Suprapubic skin (tissue), 3 donors: ENCODE measurements at regions not wholly inside any gene's neighbourhood (a gene's known extent, or its start where the extent isn't known, plus 50 kb on each side); places are given as distances from the start of the nearest gene placed in this dataset.

Experiments
- CTCF ChIP-seq, 2 donors: fragments of 200-600 bp in 1 of 2; fragments of 450-650 bp in 1 of 2; sonication (generic) in 1 of 2; IDR thresholded peaks; one replicate each; pipeline ENCODE4 v1.5.1; 2016 to 2019; ENCODE audit warnings: antibody characterized with exemption in 2 of 2, mild to moderate bottlenecking in 1 of 2, moderate library complexity in 1 of 2
- POLR2A ChIP-seq, 2 donors: fragments of 450-650 bp; IDR thresholded peaks; one replicate each; pipeline ENCODE4 v1.6.1; 2017; ENCODE audit warnings: antibody characterized with exemption in 2 of 2, mild to moderate bottlenecking in 2 of 2, moderate library complexity in 2 of 2

DNA sequence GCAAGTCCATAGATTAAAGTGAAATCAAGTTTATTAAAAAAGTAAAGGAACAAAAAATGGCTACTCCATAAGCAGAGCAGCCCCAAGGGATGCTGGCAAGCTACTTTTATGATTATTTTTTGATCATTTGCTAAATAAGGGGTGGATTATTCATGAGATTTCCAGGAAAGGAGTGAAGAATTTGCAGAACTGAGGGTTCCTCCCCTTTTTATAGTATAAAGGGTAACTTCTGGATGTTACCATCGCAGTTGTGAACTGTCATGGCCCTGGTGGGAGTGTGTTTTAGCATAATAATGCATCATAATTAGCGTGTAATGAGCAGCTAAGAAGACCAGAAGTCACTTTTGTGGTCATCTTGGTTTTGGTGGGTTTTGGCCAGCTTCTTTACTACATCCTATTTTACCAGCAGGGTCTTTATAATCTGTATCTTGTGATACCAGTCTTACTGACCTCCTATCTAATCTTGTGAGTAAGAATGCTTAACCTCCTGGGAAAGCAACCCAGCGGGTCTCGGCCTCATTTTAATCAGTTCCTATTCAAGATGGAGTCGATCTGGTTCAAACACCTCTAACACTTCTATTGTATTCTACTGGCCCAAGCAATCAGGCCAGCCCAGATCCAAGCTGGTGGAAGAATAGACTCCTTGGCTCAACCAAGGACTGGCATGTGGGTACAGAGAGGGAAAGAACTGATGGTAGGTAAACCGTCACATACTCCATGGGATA lies 87.9 kb upstream of the NPSR1 start:
- no peak for TF ChIP-seq CTCF (IDR thresholded peaks at IDR 0.05)
- TF ChIP-seq POLR2A (IDR thresholded peaks at IDR 0.05), result no peak
